Spleen (tissue), 7 donors: ENCODE measurements at regions not wholly inside any gene's neighbourhood (a gene's known extent, or its start where the extent isn't known, plus 50 kb on each side); places are given as distances from the start of the nearest gene placed in this dataset.

Experiments used
- POLR2A ChIP-seq, 3 donors: fragments of 450-650 bp; IDR thresholded peaks; one replicate each; pipeline ENCODE4 v1.5.1; 2017; ENCODE audit warnings: antibody characterized with exemption in 3 of 3, mild to moderate bottlenecking in 1 of 3
- POLR2AphosphoS5 ChIP-seq, 3 donors: sonication (generic); formaldehyde crosslinking; IDR thresholded peaks; one replicate each; pipeline ENCODE4 v1.5.1; 2017; ENCODE audit warnings: antibody characterized with exemption in 3 of 3
- TF ChIP-seq, protein P1 (sequence below), 11 experiments: fragments of 200-600 bp in 7 of 11; fragments of 450-650 bp in 4 of 11; sonication (generic) in 4 of 11; IDR thresholded peaks in 8 of 11; conservative IDR thresholded peaks in 3 of 11; 1 replicate in 7 of 11; 2 replicates in 4 of 11; pipeline versions ENCODE4 v1.4.0 to v1.8.0; 2016 to 2021; ENCODE audit warnings: antibody characterized with exemption in 11 of 11, inconsistent platforms in 4 of 11, mild to moderate bottlenecking in 1 of 11
- donor health status: DM: no; HTN: no; CAD: no; lungs with moderate emphysema.
- donor health status: DM: no; HTN: no; CAD: no.
- donor health status: DM: no; HTN: no; CAD: no.

DNA sequence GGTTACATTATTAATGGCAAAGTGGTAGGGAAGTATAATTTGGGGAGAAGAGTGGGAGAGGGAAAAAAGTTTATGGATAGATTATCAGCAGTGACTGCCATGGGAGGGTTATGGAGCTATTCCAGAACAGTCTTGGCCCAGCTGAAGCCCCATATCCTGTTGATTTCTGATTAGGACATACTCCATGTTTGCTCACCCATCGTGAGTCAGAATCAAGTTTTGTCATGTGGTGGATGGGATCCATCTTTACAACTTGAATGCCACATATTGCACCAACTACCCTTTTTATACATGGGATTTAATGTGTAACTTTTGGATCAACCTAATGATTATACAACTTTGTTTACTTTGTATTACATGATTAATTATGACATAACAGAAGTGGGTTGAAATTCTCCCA, 217.0 kb downstream of the HAO1 start:
- TF ChIP-seq, protein P1, sequence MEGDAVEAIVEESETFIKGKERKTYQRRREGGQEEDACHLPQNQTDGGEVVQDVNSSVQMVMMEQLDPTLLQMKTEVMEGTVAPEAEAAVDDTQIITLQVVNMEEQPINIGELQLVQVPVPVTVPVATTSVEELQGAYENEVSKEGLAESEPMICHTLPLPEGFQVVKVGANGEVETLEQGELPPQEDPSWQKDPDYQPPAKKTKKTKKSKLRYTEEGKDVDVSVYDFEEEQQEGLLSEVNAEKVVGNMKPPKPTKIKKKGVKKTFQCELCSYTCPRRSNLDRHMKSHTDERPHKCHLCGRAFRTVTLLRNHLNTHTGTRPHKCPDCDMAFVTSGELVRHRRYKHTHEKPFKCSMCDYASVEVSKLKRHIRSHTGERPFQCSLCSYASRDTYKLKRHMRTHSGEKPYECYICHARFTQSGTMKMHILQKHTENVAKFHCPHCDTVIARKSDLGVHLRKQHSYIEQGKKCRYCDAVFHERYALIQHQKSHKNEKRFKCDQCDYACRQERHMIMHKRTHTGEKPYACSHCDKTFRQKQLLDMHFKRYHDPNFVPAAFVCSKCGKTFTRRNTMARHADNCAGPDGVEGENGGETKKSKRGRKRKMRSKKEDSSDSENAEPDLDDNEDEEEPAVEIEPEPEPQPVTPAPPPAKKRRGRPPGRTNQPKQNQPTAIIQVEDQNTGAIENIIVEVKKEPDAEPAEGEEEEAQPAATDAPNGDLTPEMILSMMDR (IDR thresholded peaks at IDR 0.05 in 8 of 11, conservative IDR thresholded peaks at IDR 0.05 in 3 of 11), result no peak
- TF ChIP-seq POLR2AphosphoS5 (IDR thresholded peaks at IDR 0.05), result no peak
- no peak for TF ChIP-seq POLR2A (IDR thresholded peaks at IDR 0.05)
